A673 (cell line): ENCODE measurements at regions not wholly inside any gene's neighbourhood (a gene's known extent, or its start where the extent isn't known, plus 50 kb on each side); places are given as distances from the start of the nearest gene placed in this dataset.
A peak's percentile ranks its signal among the peaks of the same experiment; 100 is the strongest.

ENCODE experiments used
- BruUV-seq: library from RNA; stranded (reverse); fragments of 400-500 nt; replicated peaks from 2 replicates; lab custom pipeline; 2021; lab: Mats Ljungman, UMichigan
- CTCF ChIA-PET: fragments of 300-600 bp; sonication (Branson Sonifier 250); formaldehyde crosslinking; loops from one replicate; lab custom pipeline; 2022; ENCODE audit warnings: antibody characterized with exemption; lab: Charles Lee
- POLR2A ChIA-PET: fragments of 300-600 bp; sonication (Branson Sonifier 250); formaldehyde crosslinking; loops from one replicate; lab custom pipeline; 2022; ENCODE audit warnings: antibody characterized with exemption; ENCODE audit not compliant: low non-redundant PET; lab: Charles Lee
- DNase-seq: peaks from one replicate; pipeline ENCODE4 v3.0.0-alpha.2; 2015; ENCODE audit warnings: low spot score
- H3K27ac ChIP-seq: fragments of 200-600 bp; sonication (generic); 2 replicates; pipeline ENCODE4 v1.5.1; 2016; ENCODE audit warnings: mixed run types, low read depth, mild to moderate bottlenecking, mixed read lengths, antibody characterized with exemption, low read length; ENCODE audit not compliant: poor library complexity, severe bottlenecking
- H3K27me3 ChIP-seq: fragments of 200-600 bp; sonication (generic); replicated peaks from 2 replicates; pipeline ENCODE4 v1.6.1; 2017; ENCODE audit warnings: mixed run types, low read depth, mild to moderate bottlenecking, mixed read lengths, antibody characterized with exemption, low read length; ENCODE audit not compliant: insufficient read depth, poor library complexity
- H3K36me3 ChIP-seq: fragments of 200-600 bp; sonication (generic); 2 replicates; pipeline ENCODE4 v1.6.1; 2016; ENCODE audit warnings: mixed run types, mild to moderate bottlenecking, mixed read lengths, antibody characterized with exemption, low read length; ENCODE audit not compliant: insufficient read depth, poor library complexity, severe bottlenecking
- H3K4me1 ChIP-seq: fragments of 200-600 bp; sonication (generic); 2 replicates; pipeline ENCODE4 v1.6.1; 2017; ENCODE audit warnings: mixed run types, mild to moderate bottlenecking, mixed read lengths, antibody characterized with exemption, low read length; ENCODE audit not compliant: insufficient read depth, poor library complexity, severe bottlenecking
- H3K4me3 ChIP-seq: fragments of 200-600 bp; sonication (generic); 2 replicates; pipeline ENCODE4 v1.5.1; 2016; ENCODE audit warnings: low read depth, mixed run types, mild to moderate bottlenecking, mixed read lengths, low read length; ENCODE audit not compliant: poor library complexity, severe bottlenecking
- H3K9me3 ChIP-seq: fragments of 200-600 bp; sonication (generic); 2 replicates; pipeline ENCODE4 v1.6.1; 2016; ENCODE audit warnings: mixed run types, low read depth, mild to moderate bottlenecking, mixed read lengths, antibody characterized with exemption, low read length; ENCODE audit not compliant: poor library complexity, severe bottlenecking
- CTCF ChIP-seq: fragments of 300-800, 200-600 bp; sonication (generic); conservative IDR thresholded peaks from 2 replicates; pipeline ENCODE4 v1.5.1; 2017; ENCODE audit warnings: low read depth, mild to moderate bottlenecking, antibody characterized with exemption, low read length, moderate library complexity, mixed read lengths
- EZH2 ChIP-seq: fragments of 200-600 bp; sonication (generic); IDR thresholded peaks from 2 replicates; pipeline ENCODE4 v1.6.1; 2017; ENCODE audit warnings: borderline replicate concordance, low read depth, mild to moderate bottlenecking, mixed read lengths, antibody characterized with exemption, low read length; ENCODE audit not compliant: poor library complexity, severe bottlenecking
- intact Hi-C: fragments of 100-400 bp; cut with micrococcal nuclease; formaldehyde crosslinking; loops from one replicate; pipeline ENCODE4 v1.10.0; 2022; ENCODE audit not compliant: unreplicated experiment

- CTCF ChIA-PET = no interaction called here
Observed at GRCh38 chr2:4964579-4964978, 727.6 kb upstream of the SOX11 start.

DNA sequence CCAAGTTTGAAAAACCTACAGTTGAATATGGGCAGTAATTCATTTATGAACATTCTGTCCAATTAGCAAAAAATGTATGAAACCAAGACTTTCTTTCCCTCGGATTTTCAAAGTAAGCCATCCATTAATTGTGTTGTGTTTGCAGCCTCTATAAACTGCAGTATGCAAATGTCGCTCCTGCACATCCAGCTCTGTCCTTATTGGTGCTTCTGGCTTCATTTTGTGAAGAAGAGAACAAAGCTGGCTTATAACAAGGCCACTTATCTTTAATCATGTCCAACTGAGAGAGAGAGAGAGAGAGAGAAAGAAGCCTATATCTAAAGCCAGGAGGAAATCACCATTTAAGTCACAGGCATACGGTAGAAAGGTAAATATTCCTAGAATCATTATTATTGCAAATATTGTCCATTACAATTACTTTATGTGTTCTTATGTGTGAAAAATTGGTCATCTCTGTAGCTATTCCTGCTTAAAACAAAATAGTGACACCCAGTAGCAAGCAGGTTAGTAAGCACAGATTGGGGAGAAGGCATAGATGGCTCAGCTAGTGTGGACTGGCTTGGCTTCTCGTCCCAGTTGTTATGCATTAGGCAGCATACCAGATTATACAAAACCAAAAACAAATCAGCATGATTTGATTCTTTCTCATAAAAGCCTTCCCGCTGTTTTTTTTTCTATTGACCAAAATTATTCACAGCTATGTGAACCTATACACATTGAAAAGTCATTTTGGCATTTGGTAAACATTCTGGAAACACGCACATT, 726.4 kb upstream of the SOX11 start:
- BruUV-seq = no TSS peak
- DNase-seq = no peak
- CTCF ChIA-PET = no interaction called here
- intact Hi-C loops = no loop called here
- no peaks in the 10 kb centered on the region for H3K36me3 ChIP-seq
- TF ChIP-seq EZH2 = no peak
- TF ChIP-seq CTCF = no peak
- H3K4me1 ChIP-seq = peaks cover 9% of the 10 kb centered on the region
- H3K9me3 ChIP-seq = no peaks in the 10 kb centered on the region
- no peak overlapping the region for H3K4me3 ChIP-seq
- H3K27ac ChIP-seq = no peak overlapping the region
- no peaks in the 10 kb centered on the region for H3K27me3 ChIP-seq
- POLR2A ChIA-PET = no interaction called here

More at GRCh38 chr2:4964579-4964978, 727.6 kb upstream of the SOX11 start:
- Histone ChIP-seq H3K27me3 (no peaks in the 10 kb centered on the region), H3K4me3 (no peak overlapping the region), H3K36me3 (no peaks in the 10 kb centered on the region), H3K27ac (no peak overlapping the region), H3K9me3 (no peaks in the 10 kb centered on the region), H3K4me1 (peaks cover 9% of the 10 kb centered on the region)
- POLR2A ChIA-PET = no interaction called here
- BruUV-seq = no TSS peak
- DNase-seq = peak; percentile 48
- intact Hi-C loops = no loop called here
- TF ChIP-seq EZH2 (no peak), CTCF (no peak)

DNA sequence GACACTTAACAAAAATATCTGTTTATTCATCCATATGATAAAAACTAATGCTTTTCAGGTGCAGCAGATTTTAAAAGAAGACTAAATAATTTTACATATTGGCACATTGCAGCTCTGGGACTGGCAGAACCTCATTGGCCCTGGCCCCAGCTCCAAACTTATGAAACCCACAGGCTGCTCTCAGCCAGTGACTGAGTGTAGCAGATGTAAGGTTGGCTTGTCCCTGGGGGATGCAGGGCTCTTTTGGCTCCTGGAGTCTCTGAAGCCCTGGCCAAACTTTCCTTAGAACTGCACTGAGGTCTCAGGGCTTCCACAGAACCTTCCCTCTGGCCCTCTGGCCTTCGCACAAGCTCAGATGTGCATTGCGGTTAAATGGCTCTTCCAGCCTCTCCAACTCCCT, 725.0 kb upstream of the SOX11 start:
- Histone ChIP-seq H3K36me3 (no peaks in the 10 kb centered on the region), H3K27me3 (no peaks in the 10 kb centered on the region), H3K4me1 (peaks cover 9% of the 10 kb centered on the region), H3K9me3 (no peaks in the 10 kb centered on the region), H3K4me3 (no peak overlapping the region), H3K27ac (no peak overlapping the region)
- BruUV-seq = no TSS peak
- intact Hi-C loops = no loop called here
- DNase-seq = no peak
- POLR2A ChIA-PET = no interaction called here
- no peak for TF ChIP-seq CTCF
- TF ChIP-seq EZH2 = no peak
- CTCF ChIA-PET = no interaction called here
